HS-5 (cell line): ENCODE measurements at regions not wholly inside any gene's neighbourhood (a gene's known extent, or its start where the extent isn't known, plus 50 kb on each side); places are given as distances from the start of the nearest gene placed in this dataset.

ENCODE experiments used
- DNase-seq: peaks from one replicate; pipeline ENCODE4 v3.0.0-alpha.2; 2012; ENCODE audit warnings: low read depth

DNA sequence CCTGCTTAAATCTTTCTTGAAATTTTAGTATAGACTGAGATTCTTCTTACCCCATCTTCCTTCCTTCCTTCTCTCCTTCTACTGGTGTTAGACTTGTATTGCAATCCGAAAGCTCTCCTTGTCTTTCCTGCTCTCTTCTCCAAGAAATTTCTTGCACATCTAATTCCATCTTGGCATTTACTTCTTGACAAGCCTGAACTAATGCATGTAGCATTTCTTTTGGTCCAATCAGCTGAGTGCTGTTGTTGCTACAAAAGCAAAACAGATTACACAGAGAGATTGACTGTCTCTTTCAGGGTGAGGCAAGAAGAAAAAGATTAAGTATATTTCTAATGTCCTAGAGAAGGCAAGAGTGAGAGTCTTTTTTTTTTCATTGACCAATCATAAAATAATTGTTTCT lies 51.6 kb upstream of the MAP1B start:
- DNase-seq = no peak
